Nephron (organoid): ENCODE measurements at regions not wholly inside any gene's neighbourhood (a gene's known extent, or its start where the extent isn't known, plus 50 kb on each side); places are given as distances from the start of the nearest gene placed in this dataset.
A peak's percentile ranks its signal among the peaks of the same experiment; 100 is the strongest.

Experiments used
- H3K27ac Mint-ChIP-seq, 3 experiments: 2 replicates each; pipeline ENCODE4 v1.8.0; 2020; ENCODE audit warnings: mixed read lengths in 3 of 3, mild to moderate bottlenecking in 2 of 3, moderate library complexity in 1 of 3
- H3K27me3 Mint-ChIP-seq: 2 replicates; pipeline ENCODE4 v1.8.0; 2021; ENCODE audit warnings: low read depth, mild to moderate bottlenecking, moderate library complexity, mixed read lengths
- H3K36me3 Mint-ChIP-seq: 2 replicates; pipeline ENCODE4 v1.8.0; 2020; ENCODE audit warnings: low read depth, mixed read lengths
- H3K4me1 Mint-ChIP-seq: 2 replicates; pipeline ENCODE4 v1.8.0; 2020; ENCODE audit warnings: mixed read lengths
- H3K4me3 Mint-ChIP-seq, 3 experiments: 2 replicates each; pipeline ENCODE4 v1.8.0; 2020; ENCODE audit warnings: mild to moderate bottlenecking in 3 of 3, mixed read lengths in 3 of 3, moderate library complexity in 2 of 3
- H3K9me3 Mint-ChIP-seq: 2 replicates; pipeline ENCODE4 v1.8.0; 2020; ENCODE audit warnings: mixed read lengths
- TF ChIP-seq, protein P1 (sequence below), 3 experiments: fragments of 200-600 bp; sonication (generic); IDR thresholded peaks; one replicate each; pipeline ENCODE4 v1.5.0; 2021; ENCODE audit warnings: antibody characterized with exemption in 3 of 3; ENCODE audit not compliant: unreplicated experiment in 3 of 3

DNA sequence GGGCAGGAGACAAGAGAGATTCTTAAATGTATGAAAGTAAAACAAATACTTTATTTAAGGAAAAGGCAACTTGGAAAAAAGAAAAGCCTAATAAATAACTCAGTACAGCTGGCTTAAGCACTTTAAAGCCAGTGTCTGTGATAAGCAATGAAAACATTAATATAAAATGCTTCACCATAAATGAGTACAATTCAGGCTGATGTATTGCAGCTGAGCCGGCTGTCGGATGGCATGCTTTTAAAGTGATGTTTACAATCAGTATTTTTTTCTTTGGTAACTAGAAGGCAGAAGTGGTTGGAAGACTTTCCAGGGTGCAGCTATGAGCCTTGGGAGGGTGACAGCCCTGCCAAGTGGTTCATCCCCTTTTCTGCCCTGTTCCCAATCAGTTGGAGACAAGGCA is 58.7 kb upstream of the CELF4 start:
- TF ChIP-seq, protein P1, sequence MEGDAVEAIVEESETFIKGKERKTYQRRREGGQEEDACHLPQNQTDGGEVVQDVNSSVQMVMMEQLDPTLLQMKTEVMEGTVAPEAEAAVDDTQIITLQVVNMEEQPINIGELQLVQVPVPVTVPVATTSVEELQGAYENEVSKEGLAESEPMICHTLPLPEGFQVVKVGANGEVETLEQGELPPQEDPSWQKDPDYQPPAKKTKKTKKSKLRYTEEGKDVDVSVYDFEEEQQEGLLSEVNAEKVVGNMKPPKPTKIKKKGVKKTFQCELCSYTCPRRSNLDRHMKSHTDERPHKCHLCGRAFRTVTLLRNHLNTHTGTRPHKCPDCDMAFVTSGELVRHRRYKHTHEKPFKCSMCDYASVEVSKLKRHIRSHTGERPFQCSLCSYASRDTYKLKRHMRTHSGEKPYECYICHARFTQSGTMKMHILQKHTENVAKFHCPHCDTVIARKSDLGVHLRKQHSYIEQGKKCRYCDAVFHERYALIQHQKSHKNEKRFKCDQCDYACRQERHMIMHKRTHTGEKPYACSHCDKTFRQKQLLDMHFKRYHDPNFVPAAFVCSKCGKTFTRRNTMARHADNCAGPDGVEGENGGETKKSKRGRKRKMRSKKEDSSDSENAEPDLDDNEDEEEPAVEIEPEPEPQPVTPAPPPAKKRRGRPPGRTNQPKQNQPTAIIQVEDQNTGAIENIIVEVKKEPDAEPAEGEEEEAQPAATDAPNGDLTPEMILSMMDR (IDR thresholded peaks at IDR 0.05; ENCODE audit: unreplicated experiment in 3 of 3), result no peak
- Mint-ChIP-seq H3K4me3 (no peak overlapping the region), H3K27me3 (peaks cover 10% of the 10 kb centered on the region)

GRCh38 chr18:37619964-37620363 is 54.4 kb upstream of the CELF4 start:
- H3K27ac Mint-ChIP-seq, result no peak overlapping the region
- no peaks in the 10 kb centered on the region for H3K9me3 Mint-ChIP-seq

More for the DNA sequence above, 58.7 kb upstream of the CELF4 start:
- H3K27ac Mint-ChIP-seq, result peak overlapping the region in 2 of 3 experiments; percentile 14 to 73
- peaks cover 8% of the 10 kb centered on the region for H3K4me1 Mint-ChIP-seq
- no peaks in the 10 kb centered on the region for H3K9me3 Mint-ChIP-seq
- no peaks in the 10 kb centered on the region for H3K36me3 Mint-ChIP-seq

GRCh38 chr18:37617623-37618022 is 52.0 kb upstream of the CELF4 start:
- H3K27ac Mint-ChIP-seq, result no peak overlapping the region
- no peaks in the 10 kb centered on the region for H3K9me3 Mint-ChIP-seq
- peaks cover 4% of the 10 kb centered on the region for H3K27me3 Mint-ChIP-seq
- peaks cover 31% of the 10 kb centered on the region for H3K4me1 Mint-ChIP-seq
- no peaks in the 10 kb centered on the region for H3K36me3 Mint-ChIP-seq
- TF ChIP-seq, protein P1 (IDR thresholded peaks at IDR 0.05; ENCODE audit: unreplicated experiment in 3 of 3), result no peak
- H3K4me3 Mint-ChIP-seq, result no peak overlapping the region

More at GRCh38 chr18:37619964-37620363, 54.4 kb upstream of the CELF4 start:
- H3K4me3 Mint-ChIP-seq, result no peak overlapping the region
- H3K4me1 Mint-ChIP-seq, result peaks cover 15% of the 10 kb centered on the region
- TF ChIP-seq, protein P1 (IDR thresholded peaks at IDR 0.05; ENCODE audit: unreplicated experiment in 3 of 3), result no peak
- H3K36me3 Mint-ChIP-seq, result no peaks in the 10 kb centered on the region
- H3K27me3 Mint-ChIP-seq, result peaks cover 4% of the 10 kb centered on the region
